IMR-90 (cell line): ENCODE measurements at regions not wholly inside any gene's neighbourhood (a gene's known extent, or its start where the extent isn't known, plus 50 kb on each side); places are given as distances from the start of the nearest gene placed in this dataset.

Experiments
- ATAC-seq: fragments of 200-7000 bp; cut with Tn5 transposase; 2 replicates; pipeline ENCODE4 v1.9.1; 2020; ENCODE audit warnings: low read depth, mild to moderate bottlenecking, moderate library complexity
- BruUV-seq: library from RNA; stranded (reverse); fragments of 400-500 nt; replicated peaks from 2 replicates; lab custom pipeline; 2021; lab: Mats Ljungman, UMichigan
- CTCF ChIA-PET: fragments of 300-600 bp; formaldehyde crosslinking; extraction: SDS; loops from one replicate; lab custom pipeline; 2021; ENCODE audit warnings: antibody characterized with exemption; lab: Yijun Ruan, JAX
- POLR2A ChIA-PET: fragments of 300-600 bp; sonication (Branson Sonifier 250); formaldehyde crosslinking; loops from one replicate; lab custom pipeline; 2022; ENCODE audit warnings: antibody characterized with exemption; ENCODE audit not compliant: unreplicated experiment; lab: Charles Lee
- DNase-seq: peaks from one replicate; pipeline ENCODE4 v3.0.0; 2013
- H2AFZ ChIP-seq: replicated peaks from 2 replicates; pipeline ENCODE3; 2013; ENCODE audit warnings: low read length, mild to moderate bottlenecking; ENCODE audit not compliant: poor library complexity
- H2AK5ac ChIP-seq: 2 replicates; pipeline ENCODE4 v1.6.1; 2013; ENCODE audit warnings: low read depth, low read length, inconsistent platforms
- H2AK9ac ChIP-seq: replicated peaks from 2 replicates; pipeline ENCODE3; 2013; ENCODE audit warnings: mild to moderate bottlenecking, low read depth, low read length, moderate library complexity; ENCODE audit not compliant: poor library complexity
- H2BK120ac ChIP-seq: 2 replicates; pipeline ENCODE4 v1.6.1; 2013; ENCODE audit warnings: low read depth, low read length, inconsistent platforms
- H2BK15ac ChIP-seq: 3 replicates; pipeline ENCODE4 v1.6.1; 2013; ENCODE audit warnings: low read depth, low read length, inconsistent platforms
- H2BK20ac ChIP-seq: 2 replicates; pipeline ENCODE4 v1.6.1; 2013; ENCODE audit warnings: low read depth, mild to moderate bottlenecking, inconsistent platforms, low read length, moderate library complexity
- H2BK5ac ChIP-seq: 2 replicates; pipeline ENCODE4 v1.6.1; 2013; ENCODE audit warnings: mild to moderate bottlenecking, low read depth, low read length, inconsistent platforms; ENCODE audit not compliant: poor library complexity, severe bottlenecking
- H3K14ac ChIP-seq: replicated peaks from 2 replicates; pipeline ENCODE4 v1.6.1; 2013; ENCODE audit warnings: low read depth, low read length, inconsistent platforms
- H3K18ac ChIP-seq: 2 replicates; pipeline ENCODE4 v1.6.1; 2013; ENCODE audit warnings: low read depth, low read length, control low read depth
- H3K23ac ChIP-seq: 2 replicates; pipeline ENCODE4 v1.6.1; 2013; ENCODE audit warnings: low read depth, low read length, inconsistent platforms
- H3K27ac ChIP-seq: 2 replicates; pipeline ENCODE4 v1.5.1; 2013; ENCODE audit warnings: mild to moderate bottlenecking, control low read depth, low read length; ENCODE audit not compliant: insufficient read depth
- H3K27me3 ChIP-seq: 2 replicates; pipeline ENCODE4 v1.6.1; 2013; ENCODE audit warnings: low read length; ENCODE audit not compliant: control insufficient read depth, insufficient read depth
- H3K36me3 ChIP-seq: 2 replicates; pipeline ENCODE4 v1.6.1; 2013; ENCODE audit warnings: low read length, mixed read lengths; ENCODE audit not compliant: control insufficient read depth, insufficient read depth
- H3K4ac ChIP-seq: 2 replicates; pipeline ENCODE4 v1.6.1; 2013; ENCODE audit warnings: low read depth, low read length, inconsistent platforms
- H3K4me1 ChIP-seq: 2 replicates; pipeline ENCODE4 v1.6.1; 2013; ENCODE audit warnings: low read length, mixed read lengths; ENCODE audit not compliant: control insufficient read depth, insufficient read depth
- H3K4me2 ChIP-seq: 2 replicates; pipeline ENCODE4 v1.6.1; 2013; ENCODE audit warnings: low read depth, mild to moderate bottlenecking, control low read depth, low read length, moderate library complexity
- H3K4me3 ChIP-seq: 2 replicates; pipeline ENCODE4 v1.5.1; 2013; ENCODE audit warnings: low read depth, mild to moderate bottlenecking, control low read depth, low read length, moderate library complexity; ENCODE audit not compliant: insufficient read depth
- H3K56ac ChIP-seq: 2 replicates; pipeline ENCODE4 v1.6.1; 2013; ENCODE audit warnings: low read length, inconsistent platforms; ENCODE audit not compliant: insufficient read depth; ENCODE audit errors: extremely low read depth
- H3K79me1 ChIP-seq, 2 experiments: 2 replicates each; pipeline ENCODE4 v1.6.1; 2013; ENCODE audit warnings: low read length in 2 of 2, inconsistent platforms in 1 of 2, low read depth in 1 of 2
- H3K9ac ChIP-seq: 2 replicates; pipeline ENCODE4 v1.6.1; 2013; ENCODE audit warnings: low read depth, low read length, control low read depth
- H3K9me1 ChIP-seq: 2 replicates; pipeline ENCODE4 v1.6.1; 2013; ENCODE audit warnings: low read length, inconsistent platforms; ENCODE audit not compliant: insufficient read depth
- H3K9me3 ChIP-seq: 2 replicates; pipeline ENCODE4 v1.6.1; 2013; ENCODE audit warnings: low read length; ENCODE audit not compliant: control insufficient read depth, insufficient read depth
- H4K20me1 ChIP-seq: 2 replicates; pipeline ENCODE4 v1.6.1; 2013; ENCODE audit warnings: low read length, inconsistent platforms; ENCODE audit not compliant: insufficient read depth
- H4K5ac ChIP-seq: 2 replicates; pipeline ENCODE4 v1.6.1; 2013; ENCODE audit warnings: mild to moderate bottlenecking, low read depth, low read length, control low read depth
- H4K8ac ChIP-seq, 2 experiments: 2 replicates each; pipeline ENCODE4 v1.6.1; 2013; ENCODE audit warnings: low read depth in 2 of 2, low read length in 2 of 2, control low read depth in 1 of 2, inconsistent platforms in 1 of 2
- H4K91ac ChIP-seq: 2 replicates; pipeline ENCODE4 v1.6.1; 2013; ENCODE audit warnings: low read depth, low read length, inconsistent platforms; ENCODE audit not compliant: insufficient read depth
- CHD1 ChIP-seq: IDR thresholded peaks from 2 replicates; pipeline ENCODE4 v1.6.1; 2012; ENCODE audit warnings: low read depth, low read length, improper control_type of control experiment
- FOS ChIP-seq: fragments of 150-350 bp; IDR thresholded peaks from 2 replicates; pipeline ENCODE4 v1.6.1; 2016; ENCODE audit warnings: low read depth, low read length
- MAZ ChIP-seq: IDR thresholded peaks from 2 replicates; pipeline ENCODE4 v1.6.1; 2012; ENCODE audit warnings: low read depth, mild to moderate bottlenecking, low read length, improper control_type of control experiment, moderate library complexity, borderline replicate concordance
- NFE2L2 ChIP-seq: fragments of 150-350 bp; IDR thresholded peaks from 2 replicates; pipeline ENCODE4 v1.6.1; 2016; ENCODE audit warnings: low read depth, mild to moderate bottlenecking, low read length
- dilution Hi-C: fragments of 300-500 bp; cut with HindIII; formaldehyde crosslinking; loops from one replicate; pipeline ENCODE4 v1.14.3; 2018; ENCODE audit warnings: low sequenced_read_pairs; ENCODE audit not compliant: unreplicated experiment
- in situ Hi-C: fragments of 300-500 bp; cut with MboI; formaldehyde crosslinking; loops from 3 replicates; pipeline ENCODE4 v1.14.3; 2019; ENCODE audit warnings: low sequenced_read_pairs, inconsistent platforms, mixed read lengths
- intact Hi-C: fragments of 100-400 bp; cut with micrococcal nuclease; formaldehyde crosslinking; loops from 2 replicates; pipeline ENCODE4 v1.10.0; 2022

DNA sequence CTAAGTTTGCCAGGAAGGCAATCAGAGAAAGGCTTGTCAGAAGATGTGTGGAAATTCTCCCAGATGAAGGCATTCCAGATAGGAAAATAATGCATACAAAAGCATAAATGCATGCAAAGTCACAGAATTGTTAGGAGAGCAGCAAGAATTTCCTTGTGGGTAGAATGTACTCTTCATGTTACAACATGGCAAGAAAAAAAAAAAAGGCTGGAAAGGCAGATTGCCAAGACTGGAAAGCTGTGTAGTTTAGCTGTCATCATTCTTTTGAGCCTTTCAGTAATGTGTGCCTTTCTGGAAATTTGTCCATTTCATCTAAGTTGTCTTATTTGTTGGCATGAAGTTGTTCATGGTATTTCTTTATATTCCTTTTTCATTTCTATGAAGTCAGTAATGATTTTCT lies 71.0 kb upstream of the EFCAB3 start:
- in situ Hi-C loops: no loop called here
- POLR2A ChIA-PET: no interaction called here

More for the DNA sequence above, 71.0 kb upstream of the EFCAB3 start:
- Histone ChIP-seq H3K9me1 (no peaks in the 10 kb centered on the region), H3K79me1 (no peaks in the 10 kb centered on the region), H3K56ac (no peak overlapping the region), H3K23ac (no peak overlapping the region), H2AFZ (no peak overlapping the region), H3K4me1 (no peaks in the 10 kb centered on the region), H2BK20ac (no peak overlapping the region), H4K91ac (no peak overlapping the region), H4K20me1 (no peaks in the 10 kb centered on the region), H2BK5ac (no peak overlapping the region), H3K9me3 (no peaks in the 10 kb centered on the region), H3K4me2 (no peak overlapping the region), H2BK15ac (no peak overlapping the region), H4K5ac (no peak overlapping the region), H2BK120ac (no peak overlapping the region), H2AK5ac (no peak overlapping the region), H3K9ac (no peak overlapping the region), H3K27me3 (no peaks in the 10 kb centered on the region; the same call in 1 of the 2 replicates), H3K14ac (no peak overlapping the region), H3K27ac (no peak overlapping the region), H3K4me3 (no peak overlapping the region), H2AK9ac (no peak overlapping the region), H4K8ac (no peak overlapping the region), H3K36me3 (no peaks in the 10 kb centered on the region), H3K18ac (no peak overlapping the region), H3K4ac (no peak overlapping the region)
- dilution Hi-C loops: no loop called here
- no peak for ATAC-seq
- TF ChIP-seq NFE2L2: no peak
- no peak for TF ChIP-seq MAZ
- no peak for TF ChIP-seq FOS
- no peak for TF ChIP-seq CHD1
- no peak for DNase-seq
- intact Hi-C loops: no loop called here
- no TSS peak for BruUV-seq
- CTCF ChIA-PET: no interaction called here
